ENCODE measurements at regions not wholly inside any gene's neighbourhood (a gene's known extent, or its start where the extent isn't known, plus 50 kb on each side); places are given as distances from the start of the nearest gene placed in this dataset.

- H3K36me3 Mint-ChIP-seq (ENCODE audit: low read depth, unreplicated experiment) = no peaks in the 10 kb centered on the region
- H3K4me1 Mint-ChIP-seq (ENCODE audit: low read depth, unreplicated experiment) = no peaks in the 10 kb centered on the region
- peak; percentile 13 for FAIRE-seq
- Histone ChIP-seq H3K36me3 (ENCODE audit: insufficient read depth, low read length) (no peaks in the 10 kb centered on the region), H3K9ac (ENCODE audit: low read length) (no peak overlapping the region), H2AFZ (ENCODE audit: low read depth, low read length) (no peak overlapping the region), H3K4me2 (ENCODE audit: low read length) (no peak overlapping the region), H3K27ac (ENCODE audit: low read depth, low read length) (no peak overlapping the region), H3K9me3 (ENCODE audit: insufficient read depth, low read depth, low read length) (no peaks in the 10 kb centered on the region), H3K79me2 (ENCODE audit: insufficient read depth, low read length) (no peaks in the 10 kb centered on the region), H3K27me3 (ENCODE audit: insufficient read depth, low read length) (no peaks in the 10 kb centered on the region), H3K4me1 (ENCODE audit: insufficient read depth, low read length) (no peaks in the 10 kb centered on the region), H4K20me1 (ENCODE audit: insufficient read depth, low read length) (no peaks in the 10 kb centered on the region), H3K4me3 (ENCODE audit: insufficient read depth, low read depth, low read length) (no peak overlapping the region)
- no peak for DNase-seq (ENCODE audit: low read depth)
- no peaks in the 10 kb centered on the region for H3K27me3 Mint-ChIP-seq (ENCODE audit: low read depth, unreplicated experiment)
- no peaks in the 10 kb centered on the region for H3K9me3 Mint-ChIP-seq (ENCODE audit: unreplicated experiment)
- no peak overlapping the region for H3K4me3 Mint-ChIP-seq (ENCODE audit: unreplicated experiment)
- no peak overlapping the region for H3K27ac Mint-ChIP-seq (ENCODE audit: unreplicated experiment)
- TF ChIP-seq CTCF (IDR thresholded peaks at IDR 0.05; ENCODE audit: insufficient read depth, low read depth, low read length) = no peak
Observed at GRCh38 chr2:144674071-144674470, 154.2 kb upstream of the ZEB2 start.

GRCh38 chr2:144673456-144673855, 153.5 kb upstream of the ZEB2 start:
- H3K36me3 ChIP-seq (ENCODE audit: insufficient read depth, low read length) = no peaks in the 10 kb centered on the region
- no peaks in the 10 kb centered on the region for H3K79me2 ChIP-seq (ENCODE audit: insufficient read depth, low read length)
- no peak overlapping the region for H3K9ac ChIP-seq (ENCODE audit: low read length)
- no peaks in the 10 kb centered on the region for H3K9me3 ChIP-seq (ENCODE audit: insufficient read depth, low read depth, low read length)
- Mint-ChIP-seq H3K27ac (ENCODE audit: unreplicated experiment) (no peak overlapping the region), H3K36me3 (ENCODE audit: low read depth, unreplicated experiment) (no peaks in the 10 kb centered on the region), H3K4me1 (ENCODE audit: low read depth, unreplicated experiment) (no peaks in the 10 kb centered on the region), H3K9me3 (ENCODE audit: unreplicated experiment) (no peaks in the 10 kb centered on the region), H3K4me3 (ENCODE audit: unreplicated experiment) (no peak overlapping the region), H3K27me3 (ENCODE audit: low read depth, unreplicated experiment) (no peaks in the 10 kb centered on the region)
- H3K27ac ChIP-seq (ENCODE audit: low read depth, low read length) = no peak overlapping the region
- H3K27me3 ChIP-seq (ENCODE audit: insufficient read depth, low read length) = no peaks in the 10 kb centered on the region
- no peak overlapping the region for H3K4me2 ChIP-seq (ENCODE audit: low read length)
- TF ChIP-seq EZH2 (IDR thresholded peaks at IDR 0.05; ENCODE audit: insufficient read depth, low read length) = no peak
- no peak for TF ChIP-seq CTCF (IDR thresholded peaks at IDR 0.05; ENCODE audit: insufficient read depth, low read depth, low read length)
- no peaks in the 10 kb centered on the region for H4K20me1 ChIP-seq (ENCODE audit: insufficient read depth, low read length)
- FAIRE-seq = no peak
- no peaks in the 10 kb centered on the region for H3K4me1 ChIP-seq (ENCODE audit: insufficient read depth, low read length)
- H3K4me3 ChIP-seq (ENCODE audit: insufficient read depth, low read depth, low read length) = no peak overlapping the region
- no peak for DNase-seq (ENCODE audit: low read depth)
- H2AFZ ChIP-seq (ENCODE audit: low read depth, low read length) = no peak overlapping the region

- H3K4me3 Mint-ChIP-seq (ENCODE audit: unreplicated experiment) = no peak overlapping the region
- DNase-seq (ENCODE audit: low read depth) = peak; percentile 28
- no peaks in the 10 kb centered on the region for H3K9me3 ChIP-seq (ENCODE audit: insufficient read depth, low read depth, low read length)
- no peaks in the 10 kb centered on the region for H3K79me2 ChIP-seq (ENCODE audit: insufficient read depth, low read length)
- H3K36me3 Mint-ChIP-seq (ENCODE audit: low read depth, unreplicated experiment) = no peaks in the 10 kb centered on the region
- no peak for TF ChIP-seq CTCF (IDR thresholded peaks at IDR 0.05; ENCODE audit: insufficient read depth, low read depth, low read length)
- no peak for TF ChIP-seq EZH2 (IDR thresholded peaks at IDR 0.05; ENCODE audit: insufficient read depth, low read length)
- H3K9ac ChIP-seq (ENCODE audit: low read length) = no peak overlapping the region
- H3K4me1 ChIP-seq (ENCODE audit: insufficient read depth, low read length) = no peaks in the 10 kb centered on the region
- no peaks in the 10 kb centered on the region for H3K9me3 Mint-ChIP-seq (ENCODE audit: unreplicated experiment)
- H3K4me3 ChIP-seq (ENCODE audit: insufficient read depth, low read depth, low read length) = no peak overlapping the region
- H3K27me3 ChIP-seq (ENCODE audit: insufficient read depth, low read length) = no peaks in the 10 kb centered on the region
- no peaks in the 10 kb centered on the region for H3K4me1 Mint-ChIP-seq (ENCODE audit: low read depth, unreplicated experiment)
- H3K36me3 ChIP-seq (ENCODE audit: insufficient read depth, low read length) = no peaks in the 10 kb centered on the region
- no peak for FAIRE-seq
- H3K27me3 Mint-ChIP-seq (ENCODE audit: low read depth, unreplicated experiment) = no peaks in the 10 kb centered on the region
- H3K27ac Mint-ChIP-seq (ENCODE audit: unreplicated experiment) = peak overlapping the region; percentile 59
- no peak overlapping the region for H3K27ac ChIP-seq (ENCODE audit: low read depth, low read length)
- H2AFZ ChIP-seq (ENCODE audit: low read depth, low read length) = no peak overlapping the region
- no peaks in the 10 kb centered on the region for H4K20me1 ChIP-seq (ENCODE audit: insufficient read depth, low read length)
- no peak overlapping the region for H3K4me2 ChIP-seq (ENCODE audit: low read length)
Observed at GRCh38 chr2:144671695-144672455, 152.0 kb upstream of the ZEB2 start.

Data from astrocyte (in vitro differentiated cells and primary cell).